Fibroblast of lung (primary cell): ENCODE measurements at regions not wholly inside any gene's neighbourhood (a gene's known extent, or its start where the extent isn't known, plus 50 kb on each side); places are given as distances from the start of the nearest gene placed in this dataset.
"Not testable (repeated sequence)": the region's sequence is repeated elsewhere in the genome, so short reads cannot be mapped to it uniquely, and the experiment has no call there.

Source experiments
- DNase-seq, 2 donors: peaks; one replicate each; pipeline versions ENCODE4 v3.0.0 to v3.0.0-alpha.2; 2010; ENCODE audit warnings: low read depth in 2 of 2
- H2AFZ ChIP-seq: 2 replicates; pipeline ENCODE4 v1.5.1; 2012; ENCODE audit warnings: low read length, control low read depth, inconsistent platforms
- H3K27ac ChIP-seq: 2 replicates; pipeline ENCODE4 v1.5.1; 2011; ENCODE audit warnings: low read length, control low read depth; ENCODE audit not compliant: insufficient read depth
- H3K27me3 ChIP-seq: 2 replicates; pipeline ENCODE4 v1.5.1; 2011; ENCODE audit warnings: mild to moderate bottlenecking, low read length; ENCODE audit not compliant: control insufficient read depth, insufficient read depth
- H3K36me3 ChIP-seq: 2 replicates; pipeline ENCODE4 v1.5.1; 2011; ENCODE audit warnings: low read length; ENCODE audit not compliant: control insufficient read depth, insufficient read depth
- H3K4me1 ChIP-seq: 2 replicates; pipeline ENCODE4 v1.5.1; 2011; ENCODE audit warnings: low read length; ENCODE audit not compliant: control insufficient read depth, insufficient read depth; ENCODE audit errors: extremely low read depth
- H3K4me2 ChIP-seq: 2 replicates; pipeline ENCODE4 v1.5.1; 2011; ENCODE audit warnings: low read length, control low read depth; ENCODE audit not compliant: insufficient read depth; ENCODE audit errors: extremely low read depth
- H3K4me3 ChIP-seq, 4 experiments: fragments of 200-600 bp in 1 of 4; sonication (generic) in 1 of 4; replicated peaks in 1 of 4; 2 replicates each; pipeline ENCODE4 v1.5.1; 2011 to 2016; ENCODE audit warnings: low read length in 4 of 4, low read depth in 3 of 4, mild to moderate bottlenecking in 3 of 4, control low read depth in 2 of 4, inconsistent platforms in 1 of 4, mixed read lengths in 1 of 4; ENCODE audit not compliant: insufficient read depth in 1 of 4; ENCODE audit errors: control extremely low read depth in 1 of 4
- H3K79me2 ChIP-seq: 2 replicates; pipeline ENCODE4 v1.5.1; 2012; ENCODE audit warnings: mild to moderate bottlenecking, low read length, inconsistent platforms; ENCODE audit not compliant: control insufficient read depth, insufficient read depth
- H3K9ac ChIP-seq: 2 replicates; pipeline ENCODE4 v1.5.1; 2011; ENCODE audit warnings: mild to moderate bottlenecking, low read length, control low read depth; ENCODE audit not compliant: insufficient read depth
- H3K9me3 ChIP-seq: 2 replicates; pipeline ENCODE4 v1.5.1; 2012; ENCODE audit warnings: low read depth, low read length; ENCODE audit not compliant: control insufficient read depth, insufficient read depth
- H4K20me1 ChIP-seq: 2 replicates; pipeline ENCODE4 v1.5.1; 2011; ENCODE audit warnings: low read length; ENCODE audit not compliant: control insufficient read depth, insufficient read depth; ENCODE audit errors: extremely low read depth
- CTCF ChIP-seq, 2 donors: IDR thresholded peaks in 1 of 2; conservative IDR thresholded peaks in 1 of 2; 1 replicate in 1 of 2; 2 replicates in 1 of 2; pipeline ENCODE4 v1.5.1; 2011 to 2012; ENCODE audit warnings: low read length in 2 of 2, control low read depth in 1 of 2, inconsistent platforms in 1 of 2, low read depth in 1 of 2, mild to moderate bottlenecking in 1 of 2
- EZH2 ChIP-seq: IDR thresholded peaks from 2 replicates; pipeline ENCODE4 v1.5.1; 2012; ENCODE audit warnings: low read length, control low read depth, mild to moderate bottlenecking; ENCODE audit errors: missing control alignments

- no peak overlapping the region for H3K4me3 ChIP-seq
- no peaks in the 10 kb centered on the region for H3K4me1 ChIP-seq
- H3K9me3 ChIP-seq: no peaks in the 10 kb centered on the region
- H3K27me3 ChIP-seq: no peaks in the 10 kb centered on the region
- no peak overlapping the region for H3K27ac ChIP-seq
- H3K4me2 ChIP-seq: no peak overlapping the region
- H4K20me1 ChIP-seq: no peaks in the 10 kb centered on the region
- no peak overlapping the region for H2AFZ ChIP-seq
- no peak for DNase-seq
- H3K36me3 ChIP-seq: no peaks in the 10 kb centered on the region
- no peak overlapping the region for H3K9ac ChIP-seq
- TF ChIP-seq CTCF (conservative IDR thresholded peaks at IDR 0.05 in 1 of 2, IDR thresholded peaks at IDR 0.05 in 1 of 2; ENCODE audit: low read depth in 1 of 2, low read length in 2 of 2): no peak
- TF ChIP-seq EZH2: no peak
- no peaks in the 10 kb centered on the region for H3K79me2 ChIP-seq
These were observed 338.1 kb downstream of the PREX1 start for GRCh38 chr20:48489656-48490055.

DNA sequence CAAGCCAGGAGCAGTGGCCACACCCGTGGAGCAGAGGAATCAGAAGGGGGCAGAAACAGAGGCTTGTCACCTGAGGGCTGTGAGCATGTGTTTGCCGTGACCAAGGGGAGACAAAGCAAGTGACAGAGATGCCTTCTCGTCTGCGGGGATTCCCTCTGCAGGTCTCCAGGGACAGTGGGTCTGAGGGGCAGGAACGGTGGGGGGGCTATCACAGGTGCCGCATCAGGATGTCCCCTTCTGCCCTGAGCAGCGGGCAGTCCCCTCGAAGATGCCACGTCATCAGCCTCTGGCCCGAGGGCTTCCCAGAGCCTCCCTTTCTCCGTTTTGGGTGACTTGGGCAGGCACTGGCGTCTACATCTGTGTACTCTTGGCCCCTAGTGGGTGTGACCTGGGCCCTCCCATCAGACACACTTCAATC lies 338.7 kb downstream of the PREX1 start:
- Histone ChIP-seq H3K4me2 (no peak overlapping the region), H3K9me3 (no peaks in the 10 kb centered on the region), H3K9ac (no peak overlapping the region), H3K36me3 (no peaks in the 10 kb centered on the region), H3K4me3 (no peak overlapping the region), H3K27me3 (no peaks in the 10 kb centered on the region), H3K79me2 (no peaks in the 10 kb centered on the region), H3K4me1 (no peaks in the 10 kb centered on the region), H2AFZ (no peak overlapping the region), H4K20me1 (no peaks in the 10 kb centered on the region), H3K27ac (no peak overlapping the region)
- TF ChIP-seq EZH2: no peak
- TF ChIP-seq CTCF (conservative IDR thresholded peaks at IDR 0.05 in 1 of 2, IDR thresholded peaks at IDR 0.05 in 1 of 2; ENCODE audit: low read depth in 1 of 2, low read length in 2 of 2): no peak
- DNase-seq: no peak

DNA sequence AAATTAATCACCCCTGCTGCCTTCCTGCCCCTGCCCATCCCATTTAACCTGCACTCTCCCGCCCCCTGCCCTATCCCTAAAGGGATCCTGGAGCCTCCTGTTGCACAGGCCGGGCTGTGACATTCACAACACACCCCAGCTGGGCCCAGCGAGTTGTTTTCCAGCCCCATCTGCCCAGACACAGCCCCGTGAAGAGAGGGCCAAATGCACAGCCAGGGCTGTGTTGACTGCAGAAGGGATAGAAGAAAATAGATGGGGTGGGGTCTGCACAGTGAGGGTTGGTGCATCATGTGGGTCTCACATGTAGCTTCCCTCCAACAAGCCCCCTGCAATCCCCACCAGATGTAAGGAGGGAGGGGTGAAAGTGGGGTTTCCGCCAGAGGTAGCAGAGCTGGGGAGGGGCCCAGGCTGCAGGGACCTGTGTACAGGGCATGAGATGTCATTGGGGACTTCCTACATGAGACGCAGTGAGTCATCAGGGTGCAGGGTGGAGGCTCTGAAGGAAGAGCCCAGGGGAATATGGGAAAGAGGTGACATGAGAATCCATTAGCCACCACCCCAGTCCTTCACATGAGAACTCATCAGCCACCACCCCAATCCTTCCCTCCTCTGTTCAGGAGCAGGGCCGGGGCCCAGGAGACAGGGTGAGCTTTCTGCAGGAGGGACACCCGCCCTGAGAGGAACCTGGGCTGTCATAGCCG lies 339.3 kb downstream of the PREX1 start:
- not testable (repeated sequence) for H3K4me3 ChIP-seq, H3K36me3 ChIP-seq, H2AFZ ChIP-seq, DNase-seq, H3K79me2 ChIP-seq, H4K20me1 ChIP-seq, H3K4me2 ChIP-seq, H3K4me1 ChIP-seq, H3K27me3 ChIP-seq, H3K9ac ChIP-seq, H3K27ac ChIP-seq, H3K9me3 ChIP-seq
